ENCODE measurements at regions not wholly inside any gene's neighbourhood (a gene's known extent, or its start where the extent isn't known, plus 50 kb on each side); places are given as distances from the start of the nearest gene placed in this dataset.
A peak's percentile ranks its signal among the peaks of the same experiment; 100 is the strongest.
"Not testable (repeated sequence)": the region's sequence is repeated elsewhere in the genome, so short reads cannot be mapped to it uniquely, and the experiment has no call there.

- not testable (repeated sequence) for DNase-seq
These were observed 138.2 kb upstream of the EDNRB start for GRCh38 chr13:78056865-78057264.

- DNase-seq: no peak
These were observed 135.5 kb upstream of the EDNRB start for GRCh38 chr13:78054157-78054556.

GRCh38 chr13:78047151-78047550 is 128.5 kb upstream of the EDNRB start:
- DNase-seq: no peak

- no peak for DNase-seq
These were observed 127.7 kb upstream of the EDNRB start for GRCh38 chr13:78046331-78046730.

- DNase-seq: no peak
These were observed 127.3 kb upstream of the EDNRB start for GRCh38 chr13:78045916-78046315.

- not testable (repeated sequence) for DNase-seq
These were observed 122.7 kb upstream of the EDNRB start for GRCh38 chr13:78041366-78041765.

- no peak for DNase-seq
These were observed 121.7 kb upstream of the EDNRB start for GRCh38 chr13:78040205-78040830.

- no peak for DNase-seq
These were observed 118.2 kb upstream of the EDNRB start for GRCh38 chr13:78036841-78037240.

- DNase-seq: no peak
These were observed 116.9 kb upstream of the EDNRB start for GRCh38 chr13:78035500-78035899.

GRCh38 chr13:78033509-78033908 is 114.9 kb upstream of the EDNRB start:
- no peak for DNase-seq

GRCh38 chr13:78032132-78032531 is 113.5 kb upstream of the EDNRB start:
- DNase-seq: no peak

- no peak for DNase-seq
These were observed 111.8 kb upstream of the EDNRB start for GRCh38 chr13:78030341-78030896.

- no peak for DNase-seq
These were observed 111.3 kb upstream of the EDNRB start for GRCh38 chr13:78029901-78030300.

- DNase-seq: no peak
These were observed 110.3 kb upstream of the EDNRB start for GRCh38 chr13:78028960-78029359.

- DNase-seq: no peak
These were observed 106.4 kb upstream of the EDNRB start for GRCh38 chr13:78024996-78025395.

GRCh38 chr13:78022164-78022877 is 103.7 kb upstream of the EDNRB start:
- peak; percentile 13 for DNase-seq

- DNase-seq: no peak
These were observed 102.2 kb upstream of the EDNRB start for GRCh38 chr13:78020861-78021260.

GRCh38 chr13:78015782-78016181 is 97.2 kb upstream of the EDNRB start:
- no peak for DNase-seq

- DNase-seq: no peak
These were observed 93.4 kb upstream of the EDNRB start for GRCh38 chr13:78012046-78012445.

- DNase-seq: no peak
These were observed 86.2 kb upstream of the EDNRB start for GRCh38 chr13:78004821-78005220.

- no peak for DNase-seq
These were observed 81.1 kb upstream of the EDNRB start for GRCh38 chr13:77999746-78000145.

- no peak for DNase-seq
These were observed 75.5 kb upstream of the EDNRB start for GRCh38 chr13:77994166-77994565.

GRCh38 chr13:77991003-77991402 is 72.4 kb upstream of the EDNRB start:
- no peak for DNase-seq

GRCh38 chr13:77989281-77989680 is 70.7 kb upstream of the EDNRB start:
- DNase-seq: no peak

- no peak for DNase-seq
These were observed 69.7 kb upstream of the EDNRB start for GRCh38 chr13:77988355-77988754.

Data from activated CD4-positive, alpha-beta T cell treated with anti-CD3 and anti-CD28 coated beads for 1 hour (primary cell).